Muscle layer of colon (tissue), 2 donors: ENCODE measurements at regions not wholly inside any gene's neighbourhood (a gene's known extent, or its start where the extent isn't known, plus 50 kb on each side); places are given as distances from the start of the nearest gene placed in this dataset.

Source experiments
- H3K27ac ChIP-seq: one replicate; pipeline ENCODE4 v1.7.0; 2013; ENCODE audit warnings: low read depth, mild to moderate bottlenecking, low read length, moderate library complexity
- H3K27me3 ChIP-seq, 2 donors: one replicate each; pipeline ENCODE4 v1.7.0; 2013; ENCODE audit warnings: low read length in 2 of 2, mild to moderate bottlenecking in 2 of 2; ENCODE audit not compliant: insufficient read depth in 2 of 2, control insufficient read depth in 1 of 2
- H3K36me3 ChIP-seq: one replicate; pipeline ENCODE4 v1.7.0; 2013; ENCODE audit warnings: mild to moderate bottlenecking, low read length; ENCODE audit not compliant: insufficient read depth
- H3K4me1 ChIP-seq: one replicate; pipeline ENCODE4 v1.7.0; 2013; ENCODE audit warnings: mild to moderate bottlenecking, low read length; ENCODE audit not compliant: insufficient read depth
- H3K4me3 ChIP-seq, 2 donors: one replicate each; pipeline ENCODE4 v1.7.0; 2013; ENCODE audit warnings: low read length in 2 of 2, low read depth in 1 of 2, mild to moderate bottlenecking in 1 of 2, moderate library complexity in 1 of 2
- H3K9ac ChIP-seq: one replicate; pipeline ENCODE4 v1.7.0; 2013; ENCODE audit warnings: low read length
- H3K9me3 ChIP-seq: one replicate; pipeline ENCODE4 v1.7.0; 2013; ENCODE audit warnings: mild to moderate bottlenecking, low read length
- donor health status: abdominal sarcoma.
- donor health status: Adenocarcinoma of cecum.

- Histone ChIP-seq H3K27ac (no peak overlapping the region), H3K9me3 (no peaks in the 10 kb centered on the region), H3K36me3 (no peaks in the 10 kb centered on the region), H3K4me3 (peak overlapping the region in 1 of 2 donors; percentile 24), H3K27me3 (no peaks in the 10 kb centered on the region), H3K9ac (no peak overlapping the region), H3K4me1 (peaks cover 24% of the 10 kb centered on the region)
Observed at GRCh38 chr9:86794391-86795046, 152.8 kb downstream of the GAS1 start.

DNA sequence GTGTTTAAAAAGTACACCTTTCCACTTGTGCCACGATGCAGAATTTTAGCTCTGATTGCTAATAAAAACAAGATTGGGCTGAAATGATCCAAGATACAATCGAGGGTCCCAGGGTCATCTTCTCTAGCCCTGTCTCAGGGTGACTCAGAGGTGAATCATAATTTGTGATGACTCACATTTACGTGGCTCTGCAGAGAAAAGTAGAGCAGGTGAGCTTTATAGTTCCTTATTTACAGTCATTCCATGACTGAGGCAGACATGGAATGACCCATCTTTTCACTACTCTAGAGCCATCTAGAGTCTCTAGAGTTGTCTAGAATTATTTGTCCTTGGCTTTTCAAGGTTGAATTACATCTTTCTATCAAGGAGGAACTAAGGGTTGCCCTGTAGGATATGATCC, 155.2 kb downstream of the GAS1 start:
- Histone ChIP-seq H3K9ac (no peak overlapping the region), H3K9me3 (no peaks in the 10 kb centered on the region), H3K27me3 (no peaks in the 10 kb centered on the region), H3K4me3 (no peak overlapping the region), H3K27ac (no peak overlapping the region), H3K4me1 (peaks cover 24% of the 10 kb centered on the region), H3K36me3 (no peaks in the 10 kb centered on the region)

- Histone ChIP-seq H3K27me3 (no peaks in the 10 kb centered on the region), H3K9me3 (no peaks in the 10 kb centered on the region), H3K36me3 (no peaks in the 10 kb centered on the region), H3K27ac (no peak overlapping the region), H3K9ac (no peak overlapping the region), H3K4me3 (no peak overlapping the region), H3K4me1 (peaks cover 18% of the 10 kb centered on the region)
Observed at GRCh38 chr9:86790805-86791204, 156.5 kb downstream of the GAS1 start.

GRCh38 chr9:86788456-86788855, 158.8 kb downstream of the GAS1 start:
- Histone ChIP-seq H3K4me3 (no peak overlapping the region), H3K9me3 (no peaks in the 10 kb centered on the region), H3K36me3 (no peaks in the 10 kb centered on the region), H3K4me1 (no peaks in the 10 kb centered on the region), H3K9ac (no peak overlapping the region), H3K27me3 (no peaks in the 10 kb centered on the region), H3K27ac (no peak overlapping the region)

DNA sequence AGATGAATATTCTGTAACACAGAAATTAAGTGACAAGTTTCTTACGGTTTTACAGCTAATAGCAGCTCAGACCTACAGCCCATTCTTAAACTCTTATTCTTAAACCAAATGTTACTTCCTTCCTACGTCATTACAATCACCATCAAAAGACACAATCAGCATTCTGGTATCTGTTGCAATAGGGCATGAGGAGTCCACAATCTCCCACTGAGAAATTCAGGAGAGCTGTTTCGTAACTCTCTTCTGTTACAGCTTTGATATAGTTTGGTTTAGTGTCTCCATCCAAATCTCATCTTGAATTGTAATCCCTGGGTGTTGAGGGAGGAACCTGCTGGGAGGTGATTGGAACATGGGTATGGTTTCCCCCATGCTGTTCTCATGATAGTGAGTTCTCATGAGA, 163.4 kb downstream of the GAS1 start:
- H3K9ac ChIP-seq: no peak overlapping the region
- H3K27ac ChIP-seq: no peak overlapping the region
- no peaks in the 10 kb centered on the region for H3K9me3 ChIP-seq
- H3K4me1 ChIP-seq: no peaks in the 10 kb centered on the region
- no peak overlapping the region for H3K4me3 ChIP-seq
- H3K36me3 ChIP-seq: no peaks in the 10 kb centered on the region
- H3K27me3 ChIP-seq: no peaks in the 10 kb centered on the region

DNA sequence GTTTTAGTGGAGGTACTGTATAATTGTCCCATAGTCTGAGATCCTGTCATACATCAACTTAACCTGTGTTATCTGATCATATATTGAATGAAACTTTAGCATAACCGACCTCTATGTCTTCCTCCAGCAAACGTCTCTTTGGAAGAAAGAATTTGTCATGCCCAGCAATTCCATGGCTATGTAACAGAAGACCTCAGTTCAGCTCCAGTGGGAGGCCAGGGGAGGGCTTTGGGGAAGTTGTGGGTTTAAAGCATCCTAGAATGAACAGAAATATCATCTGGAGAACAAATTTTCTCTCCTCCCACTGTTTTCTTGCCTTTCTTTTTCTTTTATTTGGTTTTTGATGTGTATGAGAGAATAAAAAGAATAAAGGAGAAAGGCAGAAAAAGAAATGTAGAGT, 164.5 kb downstream of the GAS1 start:
- no peaks in the 10 kb centered on the region for H3K4me1 ChIP-seq
- H3K9me3 ChIP-seq: no peaks in the 10 kb centered on the region
- H3K27me3 ChIP-seq: no peaks in the 10 kb centered on the region
- no peak overlapping the region for H3K27ac ChIP-seq
- no peaks in the 10 kb centered on the region for H3K36me3 ChIP-seq
- H3K9ac ChIP-seq: no peak overlapping the region
- no peak overlapping the region for H3K4me3 ChIP-seq

GRCh38 chr9:86778761-86779160, 168.5 kb downstream of the GAS1 start:
- H3K4me1 ChIP-seq: no peaks in the 10 kb centered on the region
- no peaks in the 10 kb centered on the region for H3K9me3 ChIP-seq
- H3K27me3 ChIP-seq: no peaks in the 10 kb centered on the region
- H3K36me3 ChIP-seq: no peaks in the 10 kb centered on the region
- no peak overlapping the region for H3K9ac ChIP-seq
- H3K4me3 ChIP-seq: no peak overlapping the region
- H3K27ac ChIP-seq: no peak overlapping the region

DNA sequence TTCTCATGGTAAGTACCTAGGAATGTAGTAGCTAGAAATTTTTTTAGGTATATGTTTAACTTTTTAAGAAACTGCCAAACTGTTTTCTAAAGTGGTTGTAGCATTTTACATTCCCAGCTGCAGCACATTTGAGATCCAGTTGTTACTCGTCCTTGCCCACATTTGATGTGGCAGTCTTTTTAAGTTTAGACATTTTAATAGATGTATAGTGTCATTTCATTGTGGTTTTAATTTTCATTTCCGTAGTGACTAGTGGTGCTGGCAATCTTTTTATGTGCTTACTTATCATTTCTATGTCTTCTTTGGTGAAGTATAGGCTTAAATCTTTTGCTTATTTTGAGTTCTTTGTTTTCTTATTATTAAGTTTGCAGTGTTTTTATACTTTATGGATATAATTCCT, 171.6 kb downstream of the GAS1 start:
- Histone ChIP-seq H3K9me3 (no peaks in the 10 kb centered on the region), H3K36me3 (no peaks in the 10 kb centered on the region), H3K27ac (no peak overlapping the region), H3K4me3 (no peak overlapping the region), H3K9ac (no peak overlapping the region), H3K4me1 (no peaks in the 10 kb centered on the region), H3K27me3 (no peaks in the 10 kb centered on the region)

DNA sequence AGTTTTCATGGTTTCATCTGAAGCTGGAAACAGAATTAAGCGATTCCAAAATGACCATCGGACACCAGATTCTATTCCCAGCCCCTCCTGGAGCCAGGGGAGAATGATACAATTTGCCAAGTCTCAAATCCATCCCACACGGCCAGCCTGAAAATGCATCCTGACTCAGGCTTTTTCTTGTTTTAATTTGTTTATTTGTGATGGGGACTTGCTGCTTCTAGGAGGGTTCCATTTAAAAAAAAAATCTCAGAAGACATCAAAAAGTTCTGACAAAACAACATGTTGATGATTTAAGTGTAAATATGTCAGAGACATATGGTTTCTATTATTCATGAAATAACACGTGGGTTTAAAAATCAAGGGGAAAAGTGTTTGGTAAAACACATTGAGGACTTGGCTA, 173.2 kb downstream of the GAS1 start:
- Histone ChIP-seq H3K4me1 (no peaks in the 10 kb centered on the region), H3K36me3 (no peaks in the 10 kb centered on the region), H3K9ac (no peak overlapping the region), H3K27me3 (no peaks in the 10 kb centered on the region), H3K27ac (no peak overlapping the region), H3K4me3 (no peak overlapping the region), H3K9me3 (no peaks in the 10 kb centered on the region)

GRCh38 chr9:86773422-86773945, 173.8 kb downstream of the GAS1 start:
- Histone ChIP-seq H3K36me3 (no peaks in the 10 kb centered on the region), H3K9me3 (no peaks in the 10 kb centered on the region), H3K27ac (no peak overlapping the region), H3K4me1 (no peaks in the 10 kb centered on the region), H3K9ac (no peak overlapping the region), H3K27me3 (no peaks in the 10 kb centered on the region), H3K4me3 (no peak overlapping the region)

DNA sequence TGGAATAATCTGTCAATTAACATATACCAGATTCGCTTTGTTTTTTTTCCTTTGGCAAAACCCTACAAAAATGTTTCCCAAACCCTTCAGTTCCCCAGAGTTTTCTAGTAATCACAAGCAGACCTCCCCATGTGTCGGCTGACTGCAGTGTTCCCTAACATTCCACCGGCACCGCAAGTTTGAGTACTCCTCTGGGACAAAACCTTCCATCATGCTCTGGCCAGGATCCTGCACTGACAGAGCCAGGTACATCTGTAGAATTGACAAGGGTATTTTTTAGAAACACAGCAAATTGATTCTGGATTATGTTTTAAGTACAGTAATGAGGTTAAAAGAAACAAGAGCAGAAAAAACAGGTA, 174.7 kb downstream of the GAS1 start:
- Histone ChIP-seq H3K27ac (no peak overlapping the region), H3K9me3 (no peaks in the 10 kb centered on the region), H3K4me1 (no peaks in the 10 kb centered on the region), H3K27me3 (no peaks in the 10 kb centered on the region), H3K9ac (no peak overlapping the region), H3K36me3 (no peaks in the 10 kb centered on the region), H3K4me3 (no peak overlapping the region)

DNA sequence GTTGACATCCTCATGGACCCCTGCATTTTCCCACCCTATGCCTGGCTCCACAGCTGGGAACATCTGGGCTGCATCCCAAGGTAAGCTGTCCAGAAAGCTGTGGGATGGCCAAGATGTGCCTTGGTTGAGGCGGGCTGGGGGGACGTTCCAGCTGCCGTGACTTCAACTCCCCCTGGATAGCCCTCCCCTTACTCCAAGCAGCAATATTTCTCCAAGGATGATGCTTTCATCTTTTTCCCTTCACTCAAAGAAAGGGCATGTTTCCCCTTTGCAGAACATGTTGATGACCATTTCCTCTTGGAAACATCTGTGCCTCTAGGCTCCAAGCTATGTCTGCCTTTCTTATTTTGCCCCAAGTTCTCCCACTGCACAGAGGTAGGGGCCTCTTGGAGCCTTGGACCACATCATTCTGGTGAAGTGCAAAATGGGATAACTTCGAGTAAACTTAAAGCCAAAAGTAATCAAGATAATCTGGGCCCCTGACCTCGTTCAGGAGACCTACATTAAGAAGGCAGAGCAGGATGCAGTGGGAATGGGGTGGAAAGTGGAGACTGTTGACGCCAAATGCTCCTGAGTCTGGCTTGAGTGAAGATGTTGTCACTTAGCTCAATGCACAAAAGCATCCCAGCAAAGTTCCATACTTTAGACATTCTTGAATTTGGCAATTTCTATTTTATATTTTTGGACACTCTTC, 175.2 kb downstream of the GAS1 start:
- Histone ChIP-seq H3K4me3 (no peak overlapping the region), H3K36me3 (no peaks in the 10 kb centered on the region), H3K4me1 (no peaks in the 10 kb centered on the region), H3K9ac (no peak overlapping the region), H3K27ac (no peak overlapping the region), H3K9me3 (no peaks in the 10 kb centered on the region), H3K27me3 (no peaks in the 10 kb centered on the region)
